ENCODE measurements at regions not wholly inside any gene's neighbourhood (a gene's known extent, or its start where the extent isn't known, plus 50 kb on each side); places are given as distances from the start of the nearest gene placed in this dataset.

DNA sequence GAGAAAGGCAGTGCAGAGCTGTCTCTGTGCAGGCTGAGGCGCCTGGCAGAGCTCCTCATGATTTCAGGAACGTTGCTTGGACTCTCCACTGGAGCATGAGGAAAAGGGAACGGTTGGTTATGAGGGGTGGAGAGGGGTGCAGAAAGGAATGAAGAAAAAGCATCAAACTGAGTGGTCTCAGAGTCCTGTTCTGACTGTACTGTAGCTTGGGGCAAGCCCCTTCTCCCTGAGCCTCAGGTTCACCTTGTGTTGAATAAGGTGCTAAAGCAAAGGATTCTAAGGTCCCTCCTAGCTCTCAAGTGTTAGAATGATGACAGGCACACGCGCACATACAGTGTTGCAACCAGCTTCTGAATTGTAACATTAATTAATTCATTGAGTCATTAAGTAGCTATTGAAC lies 125.2 kb upstream of the PARP11 start:
- DNase-seq (ENCODE audit: low read depth in 2 of 2, low spot score in 1 of 2), result no peak

DNA sequence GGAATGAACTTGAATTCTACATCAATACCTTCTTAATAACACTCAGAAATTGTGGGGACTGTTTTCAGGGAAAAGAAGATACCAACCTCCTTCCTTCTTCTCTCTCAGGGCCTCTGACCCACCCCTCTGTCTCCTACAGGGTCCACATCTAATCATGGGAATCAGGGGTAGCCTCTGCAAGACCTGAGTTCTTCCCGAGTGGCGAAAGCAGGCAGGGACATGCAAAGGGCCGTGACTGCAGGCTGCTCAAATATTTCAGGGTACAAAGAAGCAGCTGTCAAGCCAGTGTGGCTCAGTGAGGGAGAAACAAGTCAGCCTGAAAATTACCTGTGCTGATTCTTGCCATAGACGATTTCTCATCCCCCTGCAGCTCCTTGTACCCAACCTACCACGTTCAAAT lies 123.1 kb upstream of the PARP11 start:
- DNase-seq (ENCODE audit: low read depth in 2 of 2, low spot score in 1 of 2), result no peak

DNA sequence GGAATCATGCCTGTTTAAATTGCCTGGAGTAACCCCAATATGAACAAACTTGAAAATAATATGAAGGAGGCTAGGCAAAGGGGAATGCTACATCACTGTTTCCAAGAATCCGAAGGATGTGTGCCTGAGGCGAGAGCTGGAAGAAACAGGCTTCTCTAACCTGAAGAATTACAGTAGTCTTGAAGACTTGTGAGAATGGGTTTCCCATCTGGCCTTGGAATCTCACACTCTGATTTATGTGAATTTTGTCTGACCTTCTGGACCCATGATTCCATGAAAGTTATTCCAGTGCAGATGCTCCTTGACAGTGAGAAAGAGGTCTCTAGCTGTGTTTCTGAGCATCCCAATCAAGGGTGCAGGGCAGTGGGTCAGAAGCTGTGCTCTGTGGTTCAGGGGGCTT lies 122.1 kb upstream of the PARP11 start:
- no peak for DNase-seq (ENCODE audit: low read depth in 2 of 2, low spot score in 1 of 2)

DNA sequence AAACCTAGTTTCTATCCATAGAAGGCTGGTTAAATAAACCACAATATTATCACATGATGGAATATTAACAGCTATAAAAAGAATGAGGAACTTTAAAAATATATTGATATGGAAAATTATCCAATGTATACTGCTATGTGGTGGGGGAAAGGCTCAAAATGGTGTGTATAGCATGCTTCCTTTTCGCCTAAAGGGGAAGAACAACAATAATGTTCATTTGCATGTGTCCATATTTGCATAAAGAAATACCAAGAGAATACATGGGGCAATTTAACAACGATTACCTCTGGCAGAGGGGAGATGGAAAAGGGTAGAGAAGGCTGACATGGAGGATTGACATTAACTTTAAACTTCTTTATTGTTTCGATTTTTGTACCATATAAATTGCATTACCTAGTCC lies 121.3 kb upstream of the PARP11 start:
- DNase-seq (ENCODE audit: low read depth in 2 of 2, low spot score in 1 of 2), result no peak

DNA sequence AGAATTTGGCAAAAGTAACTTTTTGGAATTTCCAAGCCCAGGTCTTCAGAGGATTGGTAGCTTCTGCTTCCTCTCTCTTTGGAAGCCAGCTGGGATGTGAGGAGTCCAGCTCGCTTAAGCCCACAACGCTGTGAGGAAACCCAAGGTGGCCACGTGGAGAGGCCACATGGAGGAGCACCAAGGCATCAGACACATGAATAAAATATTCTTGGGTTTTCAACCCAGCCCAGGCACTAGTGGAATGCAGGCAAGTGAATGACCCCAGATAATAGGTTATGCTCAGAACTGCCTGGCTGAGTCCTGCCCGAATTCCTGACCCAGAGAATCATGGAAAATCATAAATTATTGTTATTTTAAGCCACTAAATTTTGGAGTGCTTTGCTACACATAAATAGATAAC lies 119.7 kb upstream of the PARP11 start:
- no peak for DNase-seq (ENCODE audit: low read depth in 2 of 2, low spot score in 1 of 2)

DNA sequence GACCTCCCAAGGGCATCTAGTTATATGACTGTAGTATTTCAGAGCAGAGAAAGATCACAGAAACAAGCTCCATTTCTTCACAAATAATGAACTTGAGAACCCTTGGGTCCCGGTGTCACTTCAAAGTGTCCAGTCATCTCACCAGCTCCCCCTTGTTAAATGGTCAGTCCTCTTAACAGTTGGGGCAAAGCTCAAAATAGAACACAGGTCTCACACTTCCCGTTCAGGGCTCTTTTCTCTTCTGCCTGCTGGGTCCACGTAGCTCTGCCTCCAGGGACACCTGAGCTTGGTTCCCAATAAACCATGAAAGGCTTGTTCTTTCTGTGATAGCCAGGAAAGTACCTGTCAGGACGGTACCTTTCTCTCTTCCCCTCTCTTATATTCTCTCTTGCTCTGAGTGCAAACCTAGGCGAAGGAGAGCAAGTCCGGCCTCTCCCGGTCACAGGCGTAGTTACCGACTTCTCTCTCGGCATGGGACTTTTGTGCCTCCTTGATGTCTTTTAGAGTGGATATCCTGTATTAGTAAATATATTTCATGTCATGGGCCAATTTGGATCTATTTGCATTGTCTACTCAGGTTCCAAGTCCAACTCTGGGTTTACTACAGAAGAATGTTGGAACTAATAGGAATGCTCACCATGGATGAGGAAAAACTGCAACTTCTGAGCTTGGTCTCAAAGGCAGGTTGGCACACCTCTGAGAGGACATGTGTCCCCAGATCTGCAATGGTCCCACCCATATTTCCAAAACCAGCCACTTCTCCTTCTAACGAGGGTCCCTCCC lies 118.8 kb upstream of the PARP11 start:
- no peak for DNase-seq (ENCODE audit: low read depth in 2 of 2, low spot score in 1 of 2)

DNA sequence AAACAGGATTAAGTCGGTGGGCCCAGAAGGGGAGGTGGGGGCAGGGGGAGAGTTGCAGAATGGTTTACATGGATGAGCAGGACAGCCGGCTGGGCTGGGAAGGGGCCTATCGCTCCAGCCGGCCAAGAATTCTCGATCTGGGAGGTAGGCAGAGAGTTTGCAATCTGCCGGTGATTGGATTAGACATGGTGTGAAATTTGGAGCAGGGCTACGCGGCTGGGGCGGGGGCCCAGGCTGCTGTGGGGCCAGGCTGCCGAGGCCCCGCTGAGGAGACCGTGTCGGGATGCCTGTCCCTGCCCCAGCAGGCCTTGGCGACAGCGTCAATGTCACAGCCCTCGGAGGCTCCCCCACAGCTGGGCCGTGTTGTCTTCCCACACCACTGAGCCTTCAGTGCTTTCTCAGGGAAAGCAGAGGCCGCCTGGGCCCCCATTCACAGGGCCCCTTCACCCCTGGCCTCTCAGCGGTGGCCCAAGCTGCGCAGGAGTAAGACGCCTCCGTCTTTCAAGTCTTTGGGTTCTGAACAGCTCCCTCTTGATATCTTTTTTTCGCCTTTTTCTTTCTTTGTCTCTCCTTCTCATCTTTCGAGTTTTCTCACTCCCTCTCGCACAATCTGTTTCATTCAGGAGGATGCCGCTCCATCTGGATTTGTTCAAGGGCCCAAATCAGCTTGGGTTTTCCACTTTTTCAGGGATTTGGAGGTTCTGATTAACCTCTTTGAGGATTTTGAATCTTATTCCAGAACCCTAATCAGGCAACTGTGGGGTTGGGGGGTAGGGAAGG lies 117.5 kb upstream of the PARP11 start:
- DNase-seq (ENCODE audit: low read depth in 2 of 2, low spot score in 1 of 2), result no peak

DNA sequence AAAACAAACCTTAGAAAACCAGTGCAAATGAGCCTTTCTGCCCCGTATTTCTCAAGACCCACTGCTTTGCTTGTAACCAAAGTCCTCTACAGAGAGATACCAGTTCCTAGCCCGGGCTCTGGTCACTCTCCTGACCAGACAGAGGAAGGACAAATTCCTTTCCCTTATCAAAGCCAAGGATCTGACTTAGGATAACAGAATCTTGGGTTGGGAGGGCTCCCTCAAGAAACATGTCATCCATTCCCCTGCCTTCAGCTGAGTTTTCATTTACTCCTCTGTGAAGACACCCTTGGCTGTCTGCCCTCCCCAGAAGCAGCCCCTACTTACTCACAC lies 116.0 kb upstream of the PARP11 start:
- DNase-seq (ENCODE audit: low read depth in 2 of 2, low spot score in 1 of 2), result no peak

DNA sequence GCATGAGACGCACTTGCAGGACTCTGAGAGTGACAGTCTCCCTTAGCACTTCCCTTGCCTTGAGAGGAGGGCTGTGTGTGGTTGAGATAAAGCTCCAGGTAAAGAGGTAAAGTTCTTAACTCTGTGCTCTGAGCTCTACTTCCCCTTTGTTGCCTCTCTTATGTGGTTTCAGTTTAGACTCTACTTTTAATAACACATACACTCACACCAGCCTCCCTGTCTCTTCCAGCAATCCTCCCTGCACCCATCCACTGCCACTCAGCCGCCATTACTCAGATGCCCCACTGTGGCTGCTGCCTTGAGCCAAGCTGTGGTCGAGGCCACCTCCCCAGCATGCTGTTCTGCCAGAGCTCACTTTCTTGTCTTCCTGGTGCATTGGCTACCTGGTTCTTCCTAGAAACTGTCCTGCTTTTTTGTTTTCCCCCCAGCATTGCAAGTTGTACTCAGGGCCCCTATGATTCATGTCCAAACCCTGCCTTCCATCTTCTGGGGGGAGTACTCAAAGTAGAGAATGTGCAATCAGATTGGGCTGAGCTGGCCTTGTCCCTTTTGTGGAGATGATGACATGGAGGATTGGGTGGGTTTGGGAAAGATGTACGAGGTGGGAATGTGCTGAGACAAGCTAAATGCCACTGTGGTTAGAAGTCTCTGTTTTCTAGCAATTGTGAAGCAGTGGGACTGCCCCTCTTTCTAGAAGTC lies 115.5 kb upstream of the PARP11 start:
- DNase-seq (ENCODE audit: low read depth in 2 of 2, low spot score in 1 of 2), result no peak

DNA sequence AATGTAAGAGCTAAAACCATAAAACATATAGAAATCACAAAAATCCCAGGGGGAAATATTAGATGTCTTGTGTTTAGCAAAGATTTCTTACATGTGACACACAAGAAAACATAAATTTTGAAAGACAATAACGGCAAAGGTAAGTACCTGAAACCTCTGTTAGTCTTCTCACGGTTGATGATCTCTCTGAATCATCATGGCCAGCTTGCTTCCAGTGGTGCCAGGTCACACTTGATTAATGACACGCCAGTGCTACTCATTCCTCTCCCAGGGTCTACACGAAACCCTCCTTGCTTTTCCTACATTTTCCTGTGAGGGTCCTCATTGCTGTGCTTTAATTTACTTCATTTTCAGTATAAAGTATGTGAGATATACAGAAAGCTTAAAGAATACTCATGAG lies 114.4 kb upstream of the PARP11 start:
- no peak for DNase-seq (ENCODE audit: low read depth in 2 of 2, low spot score in 1 of 2)

DNA sequence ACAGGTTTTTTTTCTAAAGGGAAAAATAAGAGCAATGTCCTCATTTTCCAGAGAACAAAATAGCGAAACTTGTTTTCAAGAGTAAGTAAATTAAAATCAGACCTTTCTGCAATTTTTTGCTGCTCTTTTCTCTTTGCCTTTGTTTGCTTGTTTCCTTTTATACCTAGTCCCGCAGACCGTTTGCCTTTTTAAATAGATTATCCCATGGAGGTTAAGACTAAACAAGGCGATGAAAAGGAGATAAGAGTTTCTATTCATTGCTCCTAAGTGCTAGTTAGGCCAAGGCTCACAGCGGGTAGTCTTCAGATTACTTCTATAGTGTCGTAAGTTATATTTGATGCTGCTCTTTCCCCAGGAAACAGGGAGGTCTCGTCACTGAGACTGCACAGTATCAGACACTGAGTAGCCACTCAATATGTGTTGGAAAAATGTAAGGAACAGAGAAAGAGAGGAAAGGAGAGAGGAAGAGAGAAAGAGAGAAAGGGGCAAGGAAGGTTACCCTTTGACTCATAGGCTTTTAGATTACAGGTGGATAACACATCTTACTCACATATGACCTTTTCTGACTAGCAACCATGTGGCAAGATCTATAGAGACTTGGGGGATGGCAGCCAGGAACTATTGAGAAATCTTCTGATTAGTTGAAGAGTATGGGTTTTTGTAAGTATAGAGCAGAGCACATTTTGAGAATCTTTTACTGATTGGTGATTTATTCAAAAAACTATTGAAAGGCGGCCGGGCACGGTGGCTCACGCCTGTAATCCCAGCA lies 107.5 kb upstream of the PARP11 start:
- no peak for DNase-seq (ENCODE audit: low read depth in 2 of 2, low spot score in 1 of 2)

DNA sequence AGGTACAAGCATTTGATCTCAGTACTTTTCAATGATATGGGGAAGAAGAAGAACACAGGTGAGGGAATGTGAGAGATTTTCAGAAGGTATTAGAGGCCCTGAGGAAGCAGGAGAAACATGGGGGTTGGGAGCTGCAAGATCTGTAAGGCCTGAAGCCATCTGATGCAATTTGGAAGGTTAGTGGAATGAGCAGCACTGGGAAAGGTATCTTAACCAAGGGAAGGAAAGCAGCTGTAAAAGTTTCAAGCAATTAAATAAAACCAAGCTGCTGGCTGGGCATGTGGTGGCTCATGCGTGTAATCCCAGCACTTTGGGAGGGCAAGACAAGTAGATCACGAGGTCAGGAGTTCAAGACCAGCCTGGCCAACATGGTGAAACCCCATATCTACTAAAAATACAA lies 104.4 kb upstream of the PARP11 start:
- DNase-seq (ENCODE audit: low read depth in 2 of 2, low spot score in 1 of 2), result no peak

DNA sequence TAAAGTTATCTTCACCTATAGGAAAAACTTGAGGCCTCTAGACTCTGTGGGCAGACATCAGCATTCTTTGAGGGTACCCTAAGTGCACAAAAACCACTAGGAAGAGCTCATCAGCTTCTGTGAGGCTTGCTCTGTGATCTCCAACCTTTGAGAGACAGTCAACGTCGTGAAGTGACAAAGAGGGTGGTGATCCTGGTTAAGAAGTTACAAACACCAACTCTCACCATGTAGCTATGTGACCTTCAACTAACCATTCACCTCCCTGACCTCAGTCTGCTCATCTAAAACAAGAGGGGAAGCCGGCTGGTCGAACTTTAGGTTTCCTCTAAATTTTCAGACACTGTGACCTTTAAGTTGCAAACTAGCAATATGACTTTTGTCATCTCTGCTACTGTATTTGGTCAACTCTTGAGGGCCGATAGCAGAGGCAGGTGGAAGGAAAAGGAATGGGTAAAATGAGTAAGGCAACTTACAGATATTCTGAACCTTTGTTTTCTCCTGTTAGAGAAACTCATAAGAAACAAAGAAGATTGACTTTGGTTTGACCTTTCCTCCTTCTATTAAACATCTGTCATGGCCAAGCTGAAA lies 103.2 kb upstream of the PARP11 start:
- no peak for DNase-seq (ENCODE audit: low read depth in 2 of 2, low spot score in 1 of 2)

DNA sequence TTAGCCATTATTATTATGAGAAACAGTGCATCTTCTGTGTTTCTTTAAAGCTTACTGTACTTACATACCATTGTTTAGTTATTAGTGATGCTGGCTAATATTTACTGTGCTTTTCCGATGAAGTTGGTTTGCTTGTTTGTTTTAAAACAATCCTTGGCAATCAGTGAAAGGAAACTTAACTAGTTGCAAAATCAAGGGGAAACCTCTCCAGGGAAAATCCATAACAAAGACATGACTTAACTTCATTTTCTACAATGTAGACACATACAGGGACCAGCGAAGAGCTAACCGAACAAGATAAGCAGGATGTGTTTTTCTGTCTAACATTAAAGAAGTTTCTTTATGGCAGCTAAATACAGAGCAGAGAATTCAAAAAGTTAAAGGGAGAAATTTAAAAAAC lies 102.5 kb upstream of the PARP11 start:
- DNase-seq (ENCODE audit: low read depth in 2 of 2, low spot score in 1 of 2), result no peak

DNA sequence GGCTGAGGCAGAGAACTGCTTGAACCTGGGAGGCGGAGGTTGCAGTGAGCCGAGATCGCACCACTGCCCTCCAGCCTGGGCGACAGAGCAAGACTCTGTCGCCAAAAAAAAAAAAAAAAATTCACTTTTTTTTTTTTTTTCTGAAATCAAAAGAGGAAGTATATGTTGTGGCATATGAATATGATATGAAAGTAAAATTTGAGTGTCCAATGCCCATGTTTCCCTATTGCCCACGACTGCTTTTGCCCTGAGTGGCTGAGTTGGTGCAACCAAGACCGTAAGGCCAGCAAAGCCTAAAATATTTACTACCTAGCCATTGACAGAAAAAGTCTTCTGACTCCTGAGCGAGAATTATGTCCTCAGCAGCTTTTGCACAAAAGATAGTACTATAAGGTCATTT lies 101.7 kb upstream of the PARP11 start:
- no peak for DNase-seq (ENCODE audit: low read depth in 2 of 2, low spot score in 1 of 2)

DNA sequence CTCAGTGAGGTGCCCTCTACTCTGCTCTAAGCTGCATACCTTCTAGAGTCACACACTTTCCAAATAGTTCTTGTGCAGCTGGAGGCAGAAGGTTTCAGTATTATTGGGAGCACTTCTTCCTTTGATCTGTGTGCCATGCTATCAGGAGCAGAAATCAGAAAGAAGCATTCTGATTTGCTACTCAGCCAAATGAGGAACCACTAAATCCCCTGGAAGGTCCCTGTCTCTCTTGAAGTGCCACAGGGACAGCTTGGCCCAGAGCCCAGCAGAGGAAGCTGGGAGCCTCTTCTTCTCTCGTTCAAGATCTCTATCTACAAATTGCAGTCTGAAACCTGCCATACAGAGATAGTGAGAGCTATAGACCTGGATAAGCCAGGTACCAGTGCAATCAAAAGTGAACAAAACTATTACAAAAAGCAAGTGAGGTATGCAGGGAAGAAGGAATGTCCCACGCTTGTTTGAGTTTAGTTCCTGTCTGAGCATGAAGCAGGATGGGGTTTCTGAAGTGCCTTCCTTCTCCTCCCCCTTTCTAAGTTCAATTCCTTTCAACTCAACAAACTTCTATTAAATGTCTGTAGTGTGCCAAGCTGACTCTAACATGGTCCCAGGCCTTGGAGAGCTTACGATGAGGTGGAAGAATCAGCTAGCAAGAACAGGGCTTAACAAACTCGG lies 100.9 kb upstream of the PARP11 start:
- DNase-seq (ENCODE audit: low read depth in 2 of 2, low spot score in 1 of 2), result no peak

DNA sequence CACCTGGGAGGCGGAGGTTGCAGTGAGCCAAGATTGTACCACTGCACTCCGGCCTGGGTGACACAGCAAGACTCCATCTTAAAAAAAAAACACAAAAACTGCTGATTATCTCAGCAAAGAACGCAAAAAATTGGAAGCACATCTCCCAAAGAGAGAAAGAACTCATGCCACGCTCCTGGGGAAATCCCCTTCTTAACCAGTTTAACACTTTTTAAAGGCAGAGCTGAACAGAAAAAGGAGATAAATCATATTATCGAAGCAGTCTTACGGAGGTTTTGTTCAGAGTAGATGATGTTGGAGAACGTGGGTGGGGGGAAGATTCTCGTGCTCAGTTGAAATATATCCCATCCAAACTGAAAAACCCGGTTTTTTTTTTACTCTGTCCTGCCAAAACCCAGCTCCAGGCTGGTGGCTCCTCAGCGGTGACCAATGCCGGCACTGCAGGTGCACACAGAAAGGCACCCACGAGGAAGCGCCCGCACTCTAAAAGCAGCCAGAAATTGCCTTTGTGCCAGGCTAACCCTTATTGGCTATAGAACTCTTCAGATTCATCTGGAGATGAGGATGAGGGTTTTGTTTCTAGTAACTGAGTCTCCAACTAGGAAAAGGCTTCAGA lies 100.2 kb upstream of the PARP11 start:
- no peak for DNase-seq (ENCODE audit: low read depth in 2 of 2, low spot score in 1 of 2)

DNA sequence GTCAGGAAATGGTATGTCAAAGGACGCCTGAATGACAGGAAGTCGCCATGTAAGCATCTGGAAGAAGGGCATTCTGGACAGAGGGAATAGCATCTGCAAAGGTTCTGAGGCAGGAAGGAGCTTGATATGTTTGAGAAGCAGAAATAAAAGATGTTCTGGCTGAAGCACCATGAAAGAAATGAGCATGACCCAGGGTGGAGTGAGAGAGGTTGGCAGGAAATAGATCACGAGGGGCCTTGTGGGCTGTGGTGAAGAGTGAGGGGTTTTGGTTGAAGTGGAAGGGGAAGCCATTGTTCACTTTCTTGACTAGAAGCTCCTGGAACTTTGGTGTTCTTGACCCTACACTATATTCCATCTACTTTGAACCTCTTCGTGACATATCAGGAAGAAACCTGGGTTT lies 99.4 kb upstream of the PARP11 start:
- DNase-seq (ENCODE audit: low read depth in 2 of 2, low spot score in 1 of 2), result no peak

DNA sequence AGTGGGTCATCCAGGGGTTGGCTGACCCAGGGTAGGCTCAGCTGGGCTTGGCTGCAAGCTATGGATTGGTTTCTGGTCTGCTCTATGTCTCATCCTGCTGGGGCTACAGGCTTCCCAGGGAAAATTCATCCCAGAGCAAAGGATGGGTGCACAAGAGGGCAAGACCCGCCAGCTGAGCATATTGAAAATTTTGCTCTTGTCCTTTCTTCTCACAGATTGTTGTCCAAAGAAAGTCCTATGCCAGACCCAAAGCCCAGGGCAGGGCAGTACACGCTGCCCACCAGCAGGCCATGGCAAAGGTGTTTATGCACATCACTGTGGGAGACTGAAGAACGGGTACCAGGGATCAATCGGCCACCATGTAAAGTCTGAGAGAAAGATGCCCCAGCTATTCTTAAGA lies 95.3 kb upstream of the PARP11 start:
- DNase-seq (ENCODE audit: low read depth in 2 of 2, low spot score in 1 of 2), result no peak

DNA sequence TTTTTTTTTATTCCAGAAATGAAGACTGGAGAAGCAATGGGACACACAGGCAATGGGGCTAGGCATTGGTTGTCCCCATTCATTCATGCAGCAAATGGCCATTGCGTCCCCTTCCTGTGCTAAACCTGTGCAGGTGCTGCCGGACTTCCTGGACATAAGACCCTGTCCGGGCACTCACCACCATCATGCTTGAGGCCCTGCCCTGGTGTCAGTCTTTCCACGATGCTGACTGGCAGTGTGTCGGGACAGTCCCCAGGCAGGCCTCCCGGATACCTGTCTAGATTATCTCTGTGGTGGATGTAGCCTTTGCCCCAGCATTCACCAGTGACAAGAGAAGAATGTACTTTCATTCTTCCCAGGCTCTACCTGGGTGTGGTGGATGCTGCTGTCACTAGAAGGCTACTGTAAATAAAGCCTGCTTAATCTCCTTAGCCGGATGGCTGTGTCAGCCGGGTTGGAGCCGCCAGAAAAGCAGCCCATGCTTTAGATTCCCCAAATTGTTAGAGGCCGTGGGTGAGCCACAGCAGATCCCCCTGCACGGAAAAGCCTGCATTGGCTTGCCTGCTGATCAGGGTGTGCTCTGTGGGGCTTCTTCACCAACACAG lies 94.5 kb upstream of the PARP11 start:
- no peak for DNase-seq (ENCODE audit: low read depth in 2 of 2, low spot score in 1 of 2)
